ENCODE measurements at regions not wholly inside any gene's neighbourhood (a gene's known extent, or its start where the extent isn't known, plus 50 kb on each side); places are given as distances from the start of the nearest gene placed in this dataset.

- TF ChIP-seq ATF3 (IDR thresholded peaks at IDR 0.05; ENCODE audit: insufficient read depth, low read depth, low read length) (no peak), POU5F1 (IDR thresholded peaks at IDR 0.05; ENCODE audit: low read depth, low read length) (no peak), FOSL1 (IDR thresholded peaks at IDR 0.05; ENCODE audit: insufficient read depth, low read depth, low read length) (no peak), KDM1A (IDR thresholded peaks at IDR 0.05; ENCODE audit: borderline replicate concordance, low read length) (no peak), SIX5 (IDR thresholded peaks at IDR 0.05; ENCODE audit: low read depth, low read length) (no peak), YY1 (IDR thresholded peaks at IDR 0.05; ENCODE audit: low read depth, low read length) (no peak), CBX8 (IDR thresholded peaks at IDR 0.05; ENCODE audit: borderline replicate concordance, low read depth, low read length) (no peak), BACH1 (IDR thresholded peaks at IDR 0.05; ENCODE audit: low read length) (no peak), ZNF274 (IDR thresholded peaks at IDR 0.05; ENCODE audit: borderline replicate concordance, extremely low read depth, low read length) (no peak)
These were observed 59.3 kb upstream of the MAP4K4 start (continued) for GRCh38 chr2:101638181-101638711.

Data from H1 (cell line).